HS-27A (cell line): ENCODE measurements at regions not wholly inside any gene's neighbourhood (a gene's known extent, or its start where the extent isn't known, plus 50 kb on each side); places are given as distances from the start of the nearest gene placed in this dataset.
"Not testable (repeated sequence)": the region's sequence is repeated elsewhere in the genome, so short reads cannot be mapped to it uniquely, and the experiment has no call there.

Source experiments
- DNase-seq: peaks from one replicate; pipeline ENCODE4 v3.0.0-alpha.2; 2012; ENCODE audit warnings: low read depth, missing footprints

DNA sequence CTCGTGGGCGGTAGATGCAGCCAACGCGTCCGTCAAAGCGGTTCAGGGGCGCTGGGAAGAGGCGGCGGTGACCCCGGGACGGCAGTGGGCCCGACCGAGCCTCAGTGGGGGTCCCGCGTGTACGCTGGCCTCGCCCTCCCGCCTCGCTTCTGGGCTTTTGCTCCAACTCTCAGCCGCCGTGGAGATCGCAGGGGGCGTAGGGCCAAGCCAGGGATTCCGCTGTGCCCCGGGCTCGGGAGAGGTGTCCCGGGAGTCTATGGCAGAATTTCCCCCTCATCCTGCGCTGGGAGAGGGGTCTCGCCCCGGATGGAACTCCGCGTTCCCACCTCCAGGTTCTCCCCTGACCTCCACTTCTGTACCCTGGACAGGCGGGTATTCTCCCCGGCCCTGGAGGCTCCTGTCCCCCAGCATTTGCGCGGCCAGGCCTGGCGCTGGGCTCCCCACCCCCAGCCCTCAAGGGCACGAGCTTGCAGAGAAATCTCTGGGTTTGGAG lies 131.9 kb downstream of the MRPL36 start:
- DNase-seq = no peak

DNA sequence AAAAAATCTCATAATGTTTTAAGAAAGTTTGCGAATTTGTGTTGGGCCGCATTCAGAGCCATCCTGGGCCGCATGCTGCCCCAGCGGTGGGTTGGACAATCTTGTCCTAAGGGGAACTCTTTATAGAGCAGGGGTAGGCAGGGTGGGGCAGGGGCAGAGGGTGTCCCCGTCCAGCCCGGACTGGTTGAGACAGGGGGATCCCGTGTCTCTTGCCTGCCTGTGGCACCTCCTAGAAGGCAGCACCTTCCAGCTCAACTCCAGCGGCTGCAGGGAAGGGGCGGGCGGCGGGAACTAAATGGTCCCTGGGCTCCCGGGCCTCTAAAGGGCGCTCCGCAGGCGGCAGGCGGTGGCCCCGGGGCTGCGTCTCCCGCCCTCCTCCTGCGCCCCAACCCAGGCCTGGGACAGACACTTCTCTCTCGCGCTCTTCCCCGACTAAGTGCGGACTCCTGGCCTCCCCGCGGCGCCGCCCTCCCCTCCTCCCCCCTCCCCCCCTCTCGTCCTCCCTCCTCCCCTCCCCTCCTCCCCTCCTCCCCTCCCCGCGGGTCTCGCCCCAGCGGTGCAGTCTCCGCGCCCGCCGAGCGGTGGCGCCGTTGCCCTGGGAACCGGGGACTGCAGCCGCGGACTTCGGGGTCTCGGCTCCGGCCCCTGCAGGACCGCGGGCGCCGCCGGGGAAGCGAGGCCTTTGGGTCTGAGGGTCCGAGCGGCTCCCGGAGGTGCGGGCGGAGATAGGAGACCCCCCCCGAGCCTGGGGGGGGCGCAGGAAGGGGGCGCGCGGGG lies 132.6 kb downstream of the MRPL36 start:
- no peak for DNase-seq

DNA sequence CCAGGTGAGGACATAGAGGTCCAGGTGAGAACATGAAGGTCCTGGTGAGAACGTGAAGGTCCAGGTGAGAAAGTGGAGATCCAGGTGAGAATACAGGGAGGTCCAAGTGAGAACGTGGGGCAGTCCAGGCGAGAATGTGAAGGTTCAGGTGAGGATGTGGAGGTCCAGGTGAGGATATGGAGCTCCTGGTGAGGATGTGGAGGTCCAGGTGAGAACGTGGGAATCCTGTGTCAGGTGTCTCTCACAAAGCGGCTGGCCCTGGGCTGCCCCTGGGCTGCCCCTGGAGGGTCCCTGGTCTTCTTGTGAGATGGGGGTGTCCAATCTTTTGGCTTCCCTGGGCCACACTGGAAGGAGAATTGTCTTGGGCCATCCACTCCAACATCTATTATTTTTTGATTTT lies 133.4 kb downstream of the MRPL36 start:
- DNase-seq = no peak

DNA sequence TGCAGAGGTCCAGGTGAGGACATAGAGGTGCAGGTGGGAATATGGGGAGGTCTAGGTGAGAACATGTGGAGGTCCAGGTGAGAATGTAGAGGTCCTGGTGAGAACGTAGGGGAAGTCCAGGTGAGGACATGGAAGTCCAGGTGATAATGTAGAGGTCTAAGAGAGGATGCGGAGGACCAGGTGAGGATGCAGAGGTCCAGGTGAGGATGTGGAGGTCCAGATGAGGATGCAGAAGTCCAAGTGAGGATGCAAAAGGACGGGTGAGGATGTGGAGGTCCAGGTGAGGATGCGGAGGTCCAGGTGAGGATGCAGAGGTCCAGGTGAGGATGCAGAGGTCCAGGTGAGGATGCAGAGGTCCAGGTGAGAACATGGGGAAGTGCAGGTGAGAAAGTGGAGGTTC lies 133.8 kb downstream of the MRPL36 start:
- no peak for DNase-seq

DNA sequence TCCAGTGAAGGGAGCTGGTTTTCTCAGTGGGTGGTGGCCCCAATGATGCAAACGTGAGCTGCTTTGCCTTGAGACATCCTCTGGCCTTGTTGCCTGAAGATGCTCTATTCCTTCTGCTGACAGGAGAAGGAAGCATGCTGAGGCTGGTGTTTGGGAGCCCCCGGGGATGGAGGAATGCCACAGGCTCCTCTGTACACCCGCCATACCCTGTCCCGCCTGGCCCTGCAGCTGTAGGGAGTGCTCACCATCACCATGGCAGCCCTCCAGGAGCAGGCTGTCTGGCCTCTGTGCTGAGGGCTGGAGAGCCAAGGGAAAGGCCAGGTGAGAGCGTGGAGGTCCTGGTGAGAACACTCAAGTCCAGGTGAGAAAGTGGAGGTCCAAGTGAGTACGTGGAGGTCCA lies 134.4 kb downstream of the MRPL36 start:
- DNase-seq = no peak

DNA sequence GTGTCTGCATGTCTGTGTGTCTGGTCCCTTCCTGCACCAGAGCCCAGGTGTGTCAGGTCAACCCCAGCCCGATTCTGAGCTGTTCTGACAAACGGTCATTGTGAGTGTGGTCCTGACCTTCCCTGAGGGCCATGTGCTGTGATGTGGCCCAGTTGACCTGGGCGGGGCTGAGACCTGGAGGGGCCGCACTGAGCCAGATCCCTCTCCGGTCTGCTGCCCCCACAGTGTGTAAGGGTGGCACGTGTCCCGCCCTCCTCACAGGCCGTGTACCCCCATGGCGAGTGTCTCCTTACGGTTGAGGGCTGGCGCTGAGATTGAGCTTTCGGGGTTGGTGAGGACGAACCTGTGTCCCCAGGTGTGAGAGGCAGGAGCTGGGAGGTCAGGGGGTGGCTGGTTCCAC lies 136.5 kb downstream of the MRPL36 start:
- DNase-seq = no peak

DNA sequence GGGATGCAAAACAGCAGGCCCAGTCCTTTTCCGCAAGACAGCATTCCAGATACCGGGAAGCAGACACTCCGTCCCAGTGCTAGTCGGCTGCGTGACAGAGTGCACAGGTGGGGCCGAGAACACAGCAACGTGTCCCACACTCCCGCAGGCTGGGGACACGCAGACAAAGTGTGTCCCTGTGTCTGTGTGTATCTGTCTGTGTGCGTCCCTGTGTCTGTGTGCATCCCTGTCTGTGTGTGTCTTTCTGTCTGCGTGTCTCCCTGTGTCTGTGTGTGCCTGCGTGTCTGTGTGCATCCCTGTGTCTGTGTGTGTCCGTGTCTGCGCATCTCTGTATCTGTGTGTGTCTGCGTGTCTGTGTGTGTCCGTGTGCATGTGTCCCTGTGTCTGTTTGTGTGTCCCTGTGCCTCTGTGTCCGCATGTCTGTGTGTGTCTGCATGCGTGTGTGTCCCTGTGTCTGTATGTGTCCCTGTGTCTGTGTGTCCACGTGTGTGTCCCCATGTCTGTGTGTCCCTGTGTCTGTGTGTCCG lies 137.0 kb downstream of the MRPL36 start:
- no peak for DNase-seq

DNA sequence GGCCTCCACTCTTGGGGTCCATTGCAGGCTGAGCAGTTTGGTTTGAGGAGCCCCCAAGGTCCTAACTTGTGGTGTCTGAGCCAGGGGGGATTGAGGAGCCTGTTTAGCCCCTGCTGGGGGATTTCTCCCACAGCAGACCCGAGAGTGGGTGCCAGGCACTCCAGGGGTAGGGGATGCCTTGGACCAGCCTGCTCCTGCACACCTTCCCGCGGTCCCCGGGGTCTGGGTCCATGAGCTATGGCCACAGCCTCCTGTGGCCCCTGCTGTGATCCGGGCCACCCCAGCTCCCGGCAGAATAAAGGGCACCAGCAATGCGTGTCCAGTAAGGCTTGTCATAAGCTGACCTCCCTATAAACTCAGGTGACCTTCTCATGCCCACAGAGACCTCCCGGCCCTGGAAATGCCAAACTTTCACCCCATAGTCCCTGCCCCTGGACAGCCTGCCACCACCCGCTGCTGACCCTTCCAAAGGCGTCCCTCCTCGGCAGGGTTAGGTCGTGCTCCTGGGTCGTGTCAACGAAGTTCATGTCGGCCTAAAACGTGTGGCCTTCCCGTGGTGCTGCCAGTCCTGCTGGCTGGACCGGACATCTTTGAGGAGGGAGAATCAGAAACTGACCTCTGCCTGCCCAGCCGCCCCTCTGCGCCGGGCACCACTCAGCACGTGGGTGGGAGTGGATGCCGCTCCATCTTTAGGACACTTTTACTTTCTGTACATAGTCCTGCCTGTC lies 137.6 kb downstream of the MRPL36 start:
- DNase-seq = no peak

DNA sequence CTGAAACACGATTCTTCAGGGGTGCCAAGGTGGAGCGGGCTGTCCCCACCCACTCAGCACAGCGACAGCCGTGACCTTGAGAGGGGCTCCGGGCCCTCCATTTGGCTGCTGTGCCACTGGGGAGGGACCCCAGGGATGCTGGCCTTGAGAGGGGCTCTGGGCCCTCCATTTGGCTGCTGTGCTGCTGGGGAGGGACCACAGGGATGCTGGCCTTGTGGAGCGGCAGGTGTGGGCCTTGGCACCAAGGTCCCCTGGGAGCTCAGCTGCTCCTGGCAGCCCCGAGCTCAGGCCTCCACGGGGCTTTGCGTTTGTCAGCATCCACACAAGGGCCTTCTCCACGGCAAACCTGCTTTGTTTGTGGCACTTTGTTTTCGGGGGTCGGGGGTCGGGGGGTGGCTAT lies 137.6 kb upstream of the LPCAT1 start:
- DNase-seq = no peak

DNA sequence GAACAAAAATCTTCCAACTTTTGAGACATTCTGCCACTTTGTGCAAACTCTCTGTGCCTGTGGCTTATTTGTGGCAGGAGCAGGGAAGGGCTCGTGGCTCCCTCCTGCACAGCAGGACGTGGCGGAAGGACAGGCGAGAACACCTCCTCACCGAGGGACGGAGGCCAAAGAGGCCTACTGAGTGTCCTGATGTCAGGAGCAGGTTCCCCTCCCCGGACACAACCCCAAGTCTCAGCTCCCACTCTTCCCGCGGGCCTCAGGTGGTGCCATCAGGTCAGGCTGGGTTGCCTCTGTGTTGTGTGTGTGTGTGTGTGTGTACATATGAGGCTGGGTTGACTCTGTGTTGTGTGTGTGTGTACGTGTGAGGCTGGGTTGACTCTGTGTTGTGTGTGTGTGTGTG lies 136.8 kb upstream of the LPCAT1 start:
- no peak for DNase-seq

DNA sequence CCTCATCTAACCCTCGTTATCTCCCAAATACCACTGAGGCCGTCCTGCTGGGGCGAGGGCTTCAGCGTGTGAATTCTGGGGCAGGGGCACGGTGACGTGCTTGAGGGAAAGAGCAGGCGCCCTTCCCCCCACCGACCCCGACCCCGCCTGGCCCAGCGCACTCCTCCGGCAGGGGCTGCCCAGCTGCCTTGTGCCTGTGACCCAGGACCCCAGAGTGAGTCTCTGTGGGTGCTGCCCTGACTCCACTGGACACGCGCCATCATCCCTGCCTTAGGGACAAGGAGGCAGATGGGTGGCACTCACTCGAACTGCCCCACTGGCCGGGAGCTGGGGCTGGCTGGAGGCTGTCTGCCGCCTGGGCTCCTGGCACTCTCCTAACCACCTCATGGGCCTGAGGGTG lies 136.2 kb upstream of the LPCAT1 start:
- no peak for DNase-seq

DNA sequence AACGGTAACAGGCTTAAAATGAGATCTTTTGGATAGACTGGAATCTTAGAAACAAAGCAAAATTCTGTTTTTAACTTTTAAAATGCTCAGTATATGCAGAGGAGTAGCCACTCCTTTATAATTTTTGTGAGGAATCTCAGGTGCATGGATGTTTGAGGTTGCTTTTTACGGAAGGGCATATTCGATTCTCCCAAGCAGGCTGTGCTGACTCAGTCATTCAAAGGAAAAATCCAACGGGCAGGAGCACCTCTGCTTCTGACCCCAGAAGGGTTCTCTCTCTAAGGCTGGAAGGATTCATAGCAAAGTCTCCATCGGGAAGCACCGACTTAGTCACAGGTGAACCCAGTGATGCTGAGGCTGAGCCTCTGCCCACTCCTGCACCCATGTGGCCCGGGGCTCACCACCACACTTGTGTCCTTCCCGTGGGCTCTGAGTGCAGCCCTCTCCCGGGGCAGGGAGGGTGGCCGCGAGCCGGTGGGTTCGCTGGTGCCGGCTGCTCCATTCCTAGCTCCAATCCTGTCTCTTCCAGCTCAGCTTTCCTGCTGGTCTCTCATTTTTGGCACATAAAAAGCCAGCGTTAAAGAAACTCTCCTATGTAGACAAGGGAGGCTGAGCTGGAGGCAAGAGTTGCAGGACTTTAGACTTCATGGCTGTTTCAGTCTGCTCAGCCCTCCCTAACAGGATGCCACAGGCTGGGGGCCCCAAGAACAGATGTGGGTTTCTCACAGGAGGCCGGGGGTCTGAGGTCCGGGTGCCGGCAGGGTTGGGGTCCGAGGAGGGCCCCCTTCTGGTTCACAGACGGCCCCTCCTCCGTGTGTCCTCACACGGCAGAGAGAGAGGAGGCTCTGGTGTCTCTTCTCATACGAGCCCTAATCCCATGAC lies 135.6 kb upstream of the LPCAT1 start:
- no peak for DNase-seq

DNA sequence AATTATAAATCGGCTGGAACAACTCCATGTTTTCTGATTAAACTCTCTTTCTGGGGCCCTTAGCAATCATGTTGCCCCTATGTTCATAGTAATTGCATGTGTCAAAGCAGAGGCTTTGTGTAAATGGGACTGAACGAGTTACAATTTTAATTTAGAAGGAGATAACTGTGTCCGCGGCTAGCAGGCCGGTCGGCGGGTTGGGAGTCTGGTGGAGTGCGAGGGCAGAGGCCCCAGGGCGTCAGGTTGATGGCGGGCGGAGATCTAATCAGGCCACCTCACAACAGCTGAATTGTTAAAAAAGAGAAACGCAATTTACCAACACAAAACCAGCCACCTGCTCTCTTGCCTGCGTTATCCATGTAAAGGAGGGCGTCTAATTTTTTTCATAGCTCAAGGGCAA lies 134.9 kb upstream of the LPCAT1 start:
- DNase-seq = no peak

DNA sequence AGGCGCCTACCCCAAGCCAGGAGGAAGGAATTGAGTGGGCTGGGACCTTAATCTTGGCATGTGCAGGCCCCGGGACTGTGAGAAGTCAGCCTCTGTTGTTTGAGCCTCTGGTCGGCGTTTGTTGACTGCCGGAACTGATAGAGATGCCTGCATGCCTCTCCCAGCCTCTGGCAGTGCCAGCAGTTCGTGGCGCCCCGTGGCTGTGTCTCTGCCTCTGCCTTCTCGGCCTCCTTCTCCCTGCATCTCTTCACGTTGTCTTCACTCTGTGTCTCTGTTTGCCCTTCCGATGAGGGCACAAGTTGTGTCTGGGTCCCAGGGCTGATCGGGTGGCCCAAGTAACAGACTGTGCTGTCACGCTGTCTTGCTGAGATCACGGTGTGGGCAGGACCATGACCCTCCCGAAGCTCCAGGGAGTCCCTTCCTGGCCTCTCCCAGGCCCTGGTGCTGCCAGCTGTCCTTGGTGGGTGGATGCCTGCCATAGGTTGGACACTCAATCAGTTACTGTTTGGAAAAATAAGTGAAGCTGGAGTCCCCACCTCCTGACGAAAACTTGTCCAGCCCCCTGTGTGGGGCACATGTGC lies 133.5 kb upstream of the LPCAT1 start:
- no peak for DNase-seq

DNA sequence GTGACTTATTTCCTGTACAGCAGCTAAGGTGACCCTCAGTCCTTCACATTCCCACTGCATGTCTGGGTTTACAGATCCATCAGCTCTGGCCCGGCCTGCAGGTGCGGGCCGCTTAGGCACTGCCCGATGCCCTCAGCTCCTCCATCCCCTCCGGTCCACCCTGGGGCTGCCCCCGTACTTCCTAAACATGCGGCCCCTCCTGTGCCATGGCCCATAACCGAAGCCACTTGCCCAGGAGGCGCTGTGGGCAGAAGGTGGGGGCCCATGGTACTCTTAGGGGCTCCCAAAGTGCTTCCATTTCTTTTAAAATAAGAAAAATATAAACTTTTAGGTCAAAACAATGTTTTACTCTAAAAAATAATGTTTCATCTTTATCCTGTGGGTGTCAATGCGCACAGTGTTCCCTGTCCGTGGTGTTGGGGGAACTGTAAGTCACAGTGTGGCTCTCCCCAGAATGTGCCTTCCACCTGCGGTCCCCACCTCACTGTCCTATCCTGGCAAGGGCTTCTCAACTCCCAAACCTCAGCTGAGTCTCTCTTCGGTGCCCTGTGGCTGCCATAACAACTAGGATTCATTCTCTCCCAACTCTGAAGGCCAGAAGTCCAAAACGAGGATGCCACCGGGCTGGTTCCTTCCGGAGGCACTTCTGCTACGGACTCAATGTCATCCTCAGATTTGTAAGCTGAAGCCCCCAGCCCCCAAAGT lies 132.7 kb upstream of the LPCAT1 start:
- DNase-seq = no peak

DNA sequence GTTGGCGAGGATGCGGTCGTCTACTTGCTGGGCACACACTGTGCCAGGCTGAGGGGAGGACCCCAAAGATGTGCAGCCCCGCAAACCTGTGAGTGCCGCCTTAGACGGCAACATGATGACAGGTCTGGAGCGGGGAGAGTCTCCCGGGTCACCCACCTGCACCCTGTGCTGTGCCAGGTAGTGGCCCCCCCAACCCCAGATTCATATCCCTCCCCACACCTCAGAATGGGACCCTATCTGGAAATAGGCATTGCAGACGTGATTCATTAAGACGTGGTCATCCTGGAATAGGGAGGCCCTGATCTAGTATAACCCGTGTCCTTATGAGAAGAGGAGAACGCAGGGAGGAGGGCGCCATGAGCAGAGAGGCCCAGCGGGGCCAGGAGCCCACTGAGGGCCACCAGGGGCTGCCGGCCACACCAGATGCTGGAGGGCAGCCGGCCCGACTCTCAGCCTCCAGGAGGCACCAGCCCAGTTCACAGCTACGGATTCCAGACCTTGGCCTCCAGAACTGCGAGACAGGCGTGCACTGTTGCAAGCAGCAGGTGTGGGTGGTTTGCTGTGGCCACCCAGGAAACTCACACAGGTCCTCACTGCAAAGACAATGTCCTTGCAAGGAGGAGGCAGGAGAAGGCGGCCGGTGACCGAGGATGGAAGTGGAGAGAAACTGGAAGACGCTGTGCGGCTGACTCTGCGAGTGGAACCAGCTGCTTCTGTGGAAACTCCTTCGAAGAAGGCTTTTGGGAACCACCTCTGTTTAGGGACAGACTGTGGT lies 131.9 kb upstream of the LPCAT1 start:
- no peak for DNase-seq

DNA sequence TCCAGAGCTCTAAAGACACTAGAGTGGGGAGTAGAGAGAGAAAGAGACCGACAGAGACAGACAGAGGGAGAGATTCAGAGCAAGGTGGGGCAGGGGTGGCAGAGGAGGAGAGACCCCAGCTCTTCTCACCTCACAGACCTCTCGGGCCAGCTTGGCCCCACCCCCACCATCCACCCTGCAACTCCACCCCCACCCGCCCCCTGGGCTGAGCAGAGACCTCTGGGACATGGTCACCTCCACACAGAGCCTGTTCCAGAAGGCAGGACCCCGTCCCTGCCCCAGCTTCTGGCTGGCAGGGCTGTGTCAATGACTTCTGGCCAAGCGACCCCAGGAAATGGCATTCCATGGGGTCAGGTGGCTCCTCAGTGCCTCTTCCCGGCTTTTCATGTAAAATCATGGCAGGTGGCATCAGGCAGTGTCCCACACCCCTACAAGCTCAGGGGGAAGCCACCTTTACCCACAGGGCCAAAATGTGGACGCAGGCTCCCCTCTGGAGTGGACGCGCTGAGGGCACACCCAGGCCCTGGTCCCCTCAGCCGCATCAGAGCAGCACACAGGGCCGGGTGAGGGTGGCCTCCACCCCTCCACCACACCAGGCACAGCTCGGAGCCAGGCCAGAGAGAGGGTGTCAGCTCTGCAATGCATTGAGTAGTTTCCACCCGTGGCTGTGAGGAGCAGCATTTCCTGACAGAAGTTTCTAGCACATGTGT lies 131.2 kb upstream of the LPCAT1 start:
- no peak for DNase-seq

DNA sequence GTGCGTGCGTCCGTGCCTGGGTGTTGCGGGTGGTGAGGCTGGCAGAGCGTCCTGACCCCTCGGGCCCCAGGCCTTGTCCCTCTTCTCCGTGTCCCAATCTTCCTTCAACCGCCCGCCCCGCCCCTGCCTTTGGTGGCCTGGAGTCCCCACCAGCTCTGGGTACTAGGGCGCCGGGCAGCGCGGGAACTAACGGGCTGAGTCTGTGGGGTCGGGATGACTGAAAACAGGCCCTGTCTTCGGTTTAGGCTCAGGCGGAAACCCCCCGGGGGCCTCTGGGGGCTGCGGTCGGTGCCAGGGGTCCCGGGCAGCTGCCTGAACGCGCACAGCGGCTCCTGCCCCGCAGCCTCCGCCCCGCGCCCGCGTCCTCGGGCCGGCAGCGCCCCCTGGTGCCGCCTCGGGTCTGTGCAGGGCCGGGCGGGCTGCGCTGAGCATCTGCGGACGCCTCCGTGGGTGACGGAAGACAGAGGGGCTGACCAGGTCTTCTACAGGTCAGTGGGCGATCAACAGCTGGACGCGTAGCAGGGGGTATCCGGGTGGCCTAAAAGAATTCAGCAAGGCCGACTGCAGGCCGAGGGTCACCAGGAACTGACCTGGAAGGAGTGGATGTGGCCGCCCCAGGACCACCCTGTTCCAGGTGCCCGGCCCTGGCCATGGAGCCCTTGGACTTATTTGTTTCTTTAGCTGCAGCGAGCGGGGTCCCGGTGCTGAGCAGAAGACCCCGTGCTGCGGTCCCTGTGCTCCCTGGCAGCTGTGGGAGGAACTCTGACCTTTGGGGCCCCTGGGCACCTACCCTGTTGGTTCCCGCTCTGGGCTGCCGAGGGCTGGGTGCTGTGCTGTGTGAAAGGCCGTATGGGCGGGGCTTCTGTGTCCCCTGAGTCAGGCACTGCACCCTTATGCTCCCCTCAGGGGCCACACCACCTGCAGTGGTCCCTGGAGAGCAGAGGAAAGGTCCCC lies 130.2 kb upstream of the LPCAT1 start:
- DNase-seq = not testable (repeated sequence)
